Activated CD8-positive, alpha-beta memory T cell treated with anti-CD3 and anti-CD28 coated beads, Interleukin-2, amount 50 U/mL, for 24 hours (primary cell): ENCODE measurements at regions not wholly inside any gene's neighbourhood (a gene's known extent, or its start where the extent isn't known, plus 50 kb on each side); places are given as distances from the start of the nearest gene placed in this dataset.

Source experiments
- DNase-seq: peaks from one replicate; pipeline ENCODE4 v3.0.0-alpha.2; 2020; ENCODE audit errors: extremely low read depth

DNA sequence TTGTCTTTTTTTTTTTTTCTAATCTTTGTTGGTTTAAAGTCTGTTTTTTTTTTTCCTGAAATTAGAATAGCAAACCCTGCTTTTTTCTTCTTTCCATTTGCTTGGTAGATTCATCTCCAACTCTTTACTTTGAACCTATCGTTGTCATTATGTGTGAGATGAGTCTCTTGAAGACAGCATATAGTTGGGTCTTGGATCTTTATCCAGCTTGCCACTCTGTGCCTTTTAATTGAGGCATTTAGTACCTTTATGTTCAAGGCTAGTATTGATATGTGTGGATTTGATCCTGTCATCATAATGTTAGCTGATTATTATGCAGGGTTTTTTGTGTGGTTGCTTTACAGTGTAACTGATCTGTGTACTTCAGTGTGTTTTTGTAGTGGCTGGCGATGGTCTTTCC lies 383.8 kb downstream of the MAN2A1 start:
- no peak for DNase-seq

GRCh38 chr5:110075656-110076055 lies 385.9 kb downstream of the MAN2A1 start:
- no peak for DNase-seq

- DNase-seq: no peak
Observed at GRCh38 chr5:110077147-110077546, 387.4 kb downstream of the MAN2A1 start.

- DNase-seq: no peak
Observed at GRCh38 chr5:110082194-110082593, 392.5 kb downstream of the MAN2A1 start.

DNA sequence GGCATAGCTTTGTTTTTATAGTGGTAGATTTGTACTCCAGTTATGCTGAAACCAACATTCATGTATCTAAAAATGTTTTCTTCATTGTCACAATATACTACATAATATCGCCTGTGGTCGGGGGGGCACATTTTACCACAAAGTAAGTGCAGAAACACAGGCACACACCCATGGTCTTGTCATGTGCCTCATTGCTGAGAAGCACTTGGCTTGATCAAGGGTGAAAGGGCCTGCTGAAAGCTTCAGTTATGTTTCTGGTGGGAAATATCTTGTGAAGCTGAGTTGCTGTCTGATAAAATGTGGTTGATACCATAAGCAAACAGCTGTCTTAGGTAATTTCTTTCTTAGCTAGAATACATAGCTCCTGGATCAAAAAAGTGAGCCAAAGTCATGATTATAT lies 393.1 kb downstream of the MAN2A1 start:
- no peak for DNase-seq

- DNase-seq: no peak
Observed at GRCh38 chr5:110085826-110086225, 396.1 kb downstream of the MAN2A1 start.

DNA sequence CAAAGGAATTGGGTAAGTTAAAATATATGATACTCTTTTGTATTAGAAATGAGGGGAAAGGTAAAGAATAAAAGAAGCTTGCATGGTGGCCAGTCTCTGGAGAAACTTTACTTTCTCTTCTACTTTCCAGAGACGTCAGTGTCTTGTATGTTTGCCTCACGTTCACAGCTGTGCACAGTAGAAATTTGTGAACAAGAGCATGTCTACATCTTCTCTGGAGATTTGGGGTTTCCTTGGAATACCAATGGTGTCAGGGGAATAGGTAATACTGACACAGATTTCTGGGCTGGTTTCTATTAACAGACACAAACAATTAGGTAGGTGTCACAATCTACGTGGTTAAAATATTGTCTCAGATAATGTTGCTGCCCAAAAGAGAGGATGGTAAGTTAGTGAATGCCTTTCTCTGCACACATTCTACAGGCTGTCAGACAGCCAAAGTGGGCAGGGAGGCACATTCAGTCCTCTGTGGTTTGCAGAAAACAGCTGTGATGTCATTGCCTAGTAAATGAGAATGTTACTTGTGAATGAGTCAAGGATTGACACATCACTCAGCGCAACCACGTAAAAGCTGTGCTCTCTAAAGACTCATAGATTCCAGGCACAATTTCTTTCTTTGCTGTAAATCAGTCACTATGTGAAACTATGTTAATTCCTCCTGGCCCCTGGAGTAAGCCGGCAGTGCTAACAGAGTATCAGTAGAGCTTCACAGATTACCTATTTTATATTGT lies 397.1 kb downstream of the MAN2A1 start:
- peak; percentile 27 for DNase-seq

DNA sequence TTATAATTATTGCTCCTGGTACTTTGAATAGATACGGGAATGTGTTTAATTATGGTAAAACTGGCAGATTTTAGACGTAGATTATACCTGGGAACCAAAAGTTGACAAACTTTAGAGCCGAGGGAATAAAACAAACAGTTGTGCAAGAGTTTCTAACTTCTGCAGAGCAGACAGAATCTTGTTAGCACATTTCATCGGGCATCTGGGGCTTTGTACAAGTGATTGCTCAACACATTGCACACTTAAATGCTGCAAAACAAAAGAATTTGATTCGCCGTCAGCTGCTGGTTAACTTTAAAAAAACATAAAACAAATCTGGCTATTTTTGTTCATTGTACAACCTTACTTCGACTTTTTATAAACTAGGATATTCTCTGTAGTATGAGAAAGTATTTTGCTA lies 398.1 kb downstream of the MAN2A1 start:
- no peak for DNase-seq

- no peak for DNase-seq
Observed at GRCh38 chr5:110088676-110089436, 399.1 kb downstream of the MAN2A1 start.

DNA sequence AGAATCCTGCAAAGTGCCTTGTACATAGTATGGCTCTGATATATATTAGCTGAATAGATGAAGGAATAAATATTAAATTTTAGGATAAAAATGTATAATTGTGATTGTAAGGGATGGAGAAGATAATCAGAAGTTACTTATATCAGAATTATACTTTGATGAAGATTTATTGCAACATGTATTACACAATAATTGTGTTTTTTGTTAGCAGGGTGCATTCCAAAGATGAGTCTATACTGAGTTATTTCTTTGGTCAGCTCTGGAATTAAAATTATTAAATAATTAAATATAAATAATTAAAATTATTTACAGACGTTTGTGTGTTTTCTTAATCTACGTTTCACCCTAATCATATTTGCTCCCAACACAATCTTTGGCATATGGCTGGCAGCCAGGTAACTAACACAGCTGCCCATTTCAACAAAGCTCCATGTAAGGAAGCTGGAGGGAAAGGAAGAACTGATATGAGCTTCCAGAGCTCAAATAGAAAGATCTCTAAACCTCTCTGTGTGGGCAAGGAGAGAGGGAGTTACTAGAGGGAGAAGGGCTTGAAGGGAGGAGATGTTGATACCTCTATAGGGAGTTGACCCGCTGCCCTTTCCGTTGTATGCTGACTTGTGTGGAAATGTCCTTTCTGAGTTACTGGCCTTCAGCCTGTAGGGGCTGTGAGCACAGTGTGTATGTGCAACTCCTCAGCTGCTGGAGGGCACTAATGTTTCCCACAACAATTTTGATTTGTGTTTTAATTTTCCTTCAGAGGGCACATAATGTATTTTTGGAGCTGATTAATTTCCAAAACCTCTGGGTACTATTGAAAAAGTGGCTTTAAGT lies 403.4 kb downstream of the MAN2A1 start:
- DNase-seq: no peak

- DNase-seq: no peak
Observed at GRCh38 chr5:110094109-110094508, 404.4 kb downstream of the MAN2A1 start.

DNA sequence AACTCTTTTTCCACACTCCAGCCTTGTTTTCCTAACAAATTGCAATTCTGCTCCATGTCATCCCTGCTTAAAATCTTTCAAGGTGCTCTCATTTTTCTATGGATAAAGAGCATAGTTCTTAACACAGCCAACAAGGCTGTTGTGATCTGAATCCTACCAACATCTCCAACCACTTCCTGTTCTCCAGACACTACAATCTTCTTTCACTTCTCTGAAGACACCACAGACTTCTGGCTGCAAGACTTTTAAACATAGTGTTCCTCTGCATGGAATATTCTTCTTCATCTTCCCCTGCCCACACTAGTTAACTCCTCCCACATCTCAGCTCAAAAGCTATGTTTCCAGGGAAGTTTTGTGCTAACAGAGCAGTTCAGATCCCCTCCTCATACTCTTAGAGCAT lies 404.8 kb downstream of the MAN2A1 start:
- no peak for DNase-seq

DNA sequence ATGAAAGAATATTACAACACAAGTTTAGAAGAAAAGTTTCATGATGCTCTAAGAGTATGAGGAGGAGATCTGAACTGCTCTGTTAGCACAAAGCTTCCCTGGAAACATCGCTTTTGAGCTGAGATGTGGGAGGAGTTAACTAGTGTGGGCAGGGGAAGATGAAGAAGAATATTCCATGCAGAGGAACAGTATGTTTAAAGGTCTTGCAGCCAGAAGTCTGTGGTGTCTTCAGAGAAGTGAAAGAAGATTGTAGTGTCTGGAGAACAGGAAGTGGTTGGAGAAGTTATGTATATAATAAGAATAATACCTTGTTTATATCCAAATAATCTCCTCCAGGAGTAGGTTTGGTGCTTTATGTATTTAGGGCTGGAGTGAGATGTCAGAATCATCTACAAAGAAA lies 406.7 kb downstream of the MAN2A1 start:
- no peak for DNase-seq

DNA sequence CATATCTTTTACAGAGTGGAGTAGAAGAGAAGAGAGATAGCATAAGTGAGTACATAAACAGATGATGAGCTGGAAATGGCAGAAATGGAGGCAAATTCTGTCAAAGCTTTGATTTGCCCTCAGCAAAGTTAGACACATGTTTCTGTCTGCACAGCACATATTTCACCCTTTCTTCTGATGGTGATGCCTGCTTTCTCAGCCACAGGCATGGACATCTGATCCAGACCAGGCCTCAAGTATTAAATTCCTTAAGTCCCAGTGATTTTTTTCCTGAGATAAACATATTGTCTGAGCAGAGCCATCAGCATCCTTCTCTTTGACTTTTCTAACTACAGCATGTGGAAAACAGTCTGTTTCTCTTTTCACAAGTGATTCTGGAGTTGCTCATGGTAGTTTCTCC lies 409.8 kb downstream of the MAN2A1 start:
- DNase-seq: no peak

GRCh38 chr5:110103081-110103480 lies 413.4 kb downstream of the MAN2A1 start:
- DNase-seq: no peak

DNA sequence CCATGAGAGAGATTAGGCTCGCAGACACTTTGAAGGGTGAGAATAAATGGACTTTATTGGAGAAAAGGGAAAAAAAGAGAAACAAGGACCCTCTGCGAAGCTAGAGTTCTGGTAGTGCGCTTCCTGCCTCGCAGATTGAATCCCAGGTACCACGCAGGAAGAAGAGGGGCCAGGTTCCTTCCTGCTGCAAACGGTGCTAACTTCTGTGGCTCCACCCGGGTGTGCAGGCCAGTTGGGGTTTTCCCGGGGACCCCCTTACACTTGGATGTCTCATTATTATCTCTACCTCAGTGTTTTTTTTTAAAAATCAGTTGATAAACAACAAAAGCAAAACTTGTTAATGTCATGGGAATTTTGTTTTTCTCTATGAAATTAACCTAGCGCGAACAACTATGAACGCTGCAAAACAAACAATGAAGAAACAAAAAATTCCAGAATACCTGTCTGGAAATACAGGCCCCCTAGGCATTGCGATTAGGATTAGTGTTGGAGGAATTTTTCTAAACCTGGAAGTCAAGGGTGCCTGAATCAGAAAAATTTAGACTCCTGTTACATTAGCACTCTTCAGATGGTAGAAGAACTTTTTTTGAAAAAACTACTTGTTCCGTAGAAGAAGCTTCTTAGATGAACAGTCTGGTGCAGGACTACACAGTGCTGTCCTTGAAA lies 414.5 kb downstream of the MAN2A1 start:
- DNase-seq: no peak

DNA sequence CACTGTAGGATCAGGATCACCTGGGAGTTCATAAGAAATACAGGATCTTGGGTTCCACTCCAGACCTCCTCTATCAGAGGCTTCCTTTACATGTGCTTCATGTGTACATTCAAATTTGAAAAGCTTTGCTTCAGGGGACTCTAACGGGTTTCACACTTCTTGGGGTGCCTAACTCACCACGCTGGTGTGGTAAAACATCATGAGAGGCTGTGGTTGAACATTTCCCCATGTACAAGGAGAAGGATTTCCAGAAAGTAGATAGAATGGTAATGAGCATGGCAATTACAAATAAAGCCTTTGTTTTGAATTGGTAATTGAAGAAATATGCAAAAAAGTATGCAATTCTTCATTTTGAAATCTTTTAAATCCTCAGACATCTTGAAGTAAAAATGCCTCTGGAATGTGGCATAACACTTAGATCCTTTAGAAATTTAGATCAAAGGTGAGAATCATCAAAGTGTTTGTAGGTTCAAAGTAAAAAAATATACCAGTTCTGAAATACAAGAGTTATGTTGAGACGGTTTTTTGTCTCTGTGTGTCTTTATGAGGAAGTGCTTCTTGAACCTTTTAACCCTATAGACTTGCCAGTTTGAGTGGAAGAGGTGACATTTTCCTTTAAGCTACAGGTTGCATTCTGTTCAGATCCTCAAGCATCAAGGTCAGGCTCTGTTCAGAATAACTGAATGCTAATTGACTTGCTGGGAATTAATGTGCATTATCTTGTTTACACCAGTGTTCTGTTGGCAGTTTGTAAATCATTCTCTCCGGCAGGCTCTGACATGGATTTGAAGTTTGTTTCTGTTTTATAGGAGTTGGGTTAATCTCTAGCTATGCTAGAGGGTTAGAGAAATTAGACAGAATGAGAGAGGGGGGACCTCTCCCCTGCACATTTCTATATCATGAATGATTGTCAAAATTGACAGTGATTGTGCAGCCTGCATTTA lies 415.3 kb downstream of the MAN2A1 start:
- no peak for DNase-seq

DNA sequence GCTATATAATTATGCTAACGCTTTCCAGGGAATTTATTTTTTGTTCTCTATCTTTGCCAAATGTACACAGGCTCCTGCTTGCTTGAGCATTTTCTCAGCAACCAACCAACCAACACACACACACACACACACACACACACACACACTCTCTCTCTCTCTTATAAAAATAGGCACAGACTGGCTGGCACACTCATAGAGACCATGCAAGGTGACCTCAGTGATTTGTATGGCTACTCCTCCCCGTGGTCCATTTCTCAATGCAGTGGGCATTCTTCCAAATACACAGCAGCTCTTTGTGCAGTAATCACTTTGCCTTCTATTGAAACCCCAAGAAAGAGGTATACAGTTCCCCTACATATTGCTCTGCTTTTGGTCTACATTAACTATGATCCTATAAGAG lies 416.0 kb downstream of the MAN2A1 start:
- no peak for DNase-seq

DNA sequence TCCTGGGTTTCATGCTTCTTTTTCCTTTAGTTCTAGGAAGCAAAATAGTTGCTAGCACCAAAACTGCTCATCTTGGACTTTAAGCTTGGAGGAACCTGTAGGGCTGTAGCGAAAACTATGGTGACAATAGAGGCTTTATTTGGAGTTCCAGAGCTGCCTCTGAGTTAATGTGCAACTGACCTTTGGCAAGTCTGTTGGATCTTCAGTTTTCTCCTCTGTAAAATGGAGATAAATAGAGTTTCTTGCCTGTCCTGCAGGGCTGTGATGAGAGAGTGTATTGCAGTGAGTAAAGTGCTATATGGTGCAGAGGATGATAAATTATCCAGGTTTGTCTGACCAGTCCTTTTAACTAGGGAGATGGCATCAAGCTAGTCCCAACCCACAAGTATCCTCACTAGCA lies 417.0 kb downstream of the MAN2A1 start:
- DNase-seq: no peak

GRCh38 chr5:110108520-110108919 lies 418.8 kb downstream of the MAN2A1 start:
- no peak for DNase-seq

- DNase-seq: no peak
Observed at GRCh38 chr5:110109667-110110066, 419.9 kb downstream of the MAN2A1 start.
